T-cell (primary cell): ENCODE measurements at regions not wholly inside any gene's neighbourhood (a gene's known extent, or its start where the extent isn't known, plus 50 kb on each side); places are given as distances from the start of the nearest gene placed in this dataset.

Experiments used
- ATAC-seq, 4 experiments: fragments of 200-7000 bp in 3 of 4; fragments of 150-1000 bp in 1 of 4; cut with Tn5 transposase; replicated peaks in 1 of 4; 1 replicate in 3 of 4; 2 replicates in 1 of 4; pipeline ENCODE4 v1.10.0; 2021; ENCODE audit warnings: moderate library complexity in 3 of 4, mild to moderate bottlenecking in 2 of 4, moderate number of reproducible peaks in 1 of 4
- CTCF ChIA-PET, 2 donors: fragments of 300-600 bp; sonication (Branson Sonifier 250); formaldehyde crosslinking; loops; one replicate each; lab custom pipeline; 2022; ENCODE audit warnings: antibody characterized with exemption in 2 of 2; lab: Charles Lee
- POLR2A ChIA-PET, 2 donors: fragments of 300-600 bp; sonication (Branson Sonifier 250); formaldehyde crosslinking; loops; one replicate each; lab custom pipeline; 2022; ENCODE audit warnings: antibody characterized with exemption in 2 of 2; lab: Charles Lee
- DNase-seq, 35 experiments: peaks; one replicate each; pipeline versions ENCODE4 v3.0.0 to v3.0.0-alpha.2; 2013 to 2023
- H3K27ac ChIP-seq: one replicate; pipeline ENCODE4 v1.5.1; 2013; ENCODE audit warnings: low read length
- H3K27me3 ChIP-seq, 2 experiments: replicated peaks in 1 of 2; 1 replicate in 1 of 2; 2 replicates in 1 of 2; pipeline versions ENCODE4 v1.6.1 to v1.7.0; 2013; ENCODE audit warnings: low read length in 1 of 2, mixed read lengths in 1 of 2; ENCODE audit not compliant: control insufficient read depth in 2 of 2, insufficient read depth in 2 of 2; ENCODE audit errors: extremely low read depth in 1 of 2
- H3K36me3 ChIP-seq, 2 donors: 1 replicate in 1 of 2; 2 replicates in 1 of 2; pipeline versions ENCODE4 v1.6.1 to v1.7.0; 2013; ENCODE audit warnings: low read length in 1 of 2; ENCODE audit not compliant: control insufficient read depth in 2 of 2, insufficient read depth in 1 of 2; ENCODE audit errors: extremely low read depth in 1 of 2
- H3K4me1 ChIP-seq, 2 experiments: 1 replicate in 1 of 2; 2 replicates in 1 of 2; pipeline versions ENCODE4 v1.6.1 to v1.7.0; 2013; ENCODE audit warnings: low read length in 2 of 2, mixed read lengths in 1 of 2; ENCODE audit not compliant: insufficient read depth in 2 of 2, control insufficient read depth in 1 of 2; ENCODE audit errors: extremely low read depth in 1 of 2
- H3K4me3 ChIP-seq, 2 donors: 1 replicate in 1 of 2; 2 replicates in 1 of 2; pipeline versions ENCODE4 v1.5.1 to v1.7.0; 2013; ENCODE audit warnings: mild to moderate bottlenecking in 2 of 2, low read length in 1 of 2, moderate library complexity in 1 of 2; ENCODE audit not compliant: control insufficient read depth in 1 of 2; ENCODE audit errors: extremely low read depth in 1 of 2
- H3K9me3 ChIP-seq: 2 replicates; pipeline ENCODE4 v1.7.0; 2013
- H3K27ac Mint-ChIP-seq, 2 donors: one replicate each; pipeline ENCODE4 v1.8.0; 2020 to 2021; ENCODE audit warnings: mild to moderate bottlenecking in 2 of 2, mixed read lengths in 2 of 2
- H3K27me3 Mint-ChIP-seq, 2 donors: one replicate each; pipeline ENCODE4 v1.8.0; 2021 to 2022; ENCODE audit warnings: mixed read lengths in 2 of 2
- H3K36me3 Mint-ChIP-seq: one replicate; pipeline ENCODE4 v1.8.0; 2021; ENCODE audit warnings: mixed read lengths
- H3K4me1 Mint-ChIP-seq, 3 donors: one replicate each; pipeline ENCODE4 v1.8.0; 2020 to 2022; ENCODE audit warnings: mixed read lengths in 3 of 3, mild to moderate bottlenecking in 1 of 3
- H3K4me3 Mint-ChIP-seq, 3 donors: one replicate each; pipeline ENCODE4 v1.8.0; 2020 to 2022; ENCODE audit warnings: mild to moderate bottlenecking in 3 of 3, mixed read lengths in 3 of 3, moderate library complexity in 3 of 3
- H3K9me3 Mint-ChIP-seq, 3 donors: one replicate each; pipeline ENCODE4 v1.8.0; 2020 to 2022; ENCODE audit warnings: mixed read lengths in 3 of 3
- WGBS: methylation state at CpG from one replicate; pipeline ENCODE4 v1.1.5; 2013; ENCODE audit warnings: missing lambda C conversion rate; ENCODE audit not compliant: insufficient coverage; 5-methylcytosine and 5-hydroxymethylcytosine counted together

- ChIA-PET POLR2A (no interaction called here), CTCF (no interaction called here)
- DNase-seq (no peak), ATAC-seq (no peak)
- no peak overlapping the region for H3K27ac Mint-ChIP-seq
- no peak overlapping the region for H3K4me3 Mint-ChIP-seq
- H3K36me3 Mint-ChIP-seq = no peaks in the 10 kb centered on the region
- no peaks in the 10 kb centered on the region for H3K27me3 Mint-ChIP-seq
- no peaks in the 10 kb centered on the region for H3K9me3 ChIP-seq
- H3K9me3 Mint-ChIP-seq = peaks cover 3 to 12% (median 9%) of the 10 kb centered on the region in 3 donors
- no peaks in the 10 kb centered on the region for H3K4me1 Mint-ChIP-seq
- no peaks in the 10 kb centered on the region for H3K36me3 ChIP-seq
- H3K4me1 ChIP-seq = no peaks in the 10 kb centered on the region
- no peak overlapping the region for H3K4me3 ChIP-seq
- no peak overlapping the region for H3K27ac ChIP-seq
- WGBS = no CpG with 5 or more reads among the region's 7 CpGs
- H3K27me3 ChIP-seq = no peaks in the 10 kb centered on the region
These were observed 955.5 kb upstream of the PRKX start for GRCh38 chrX:4668802-4669536.

GRCh38 chrX:4663085-4663484, 949.6 kb upstream of the PRKX start:
- Histone ChIP-seq H3K9me3 (no peaks in the 10 kb centered on the region), H3K27me3 (no peaks in the 10 kb centered on the region), H3K4me1 (no peaks in the 10 kb centered on the region), H3K36me3 (no peaks in the 10 kb centered on the region), H3K4me3 (no peak overlapping the region), H3K27ac (no peak overlapping the region)
- no peak for DNase-seq
- H3K36me3 Mint-ChIP-seq = no peaks in the 10 kb centered on the region
- H3K27me3 Mint-ChIP-seq = no peaks in the 10 kb centered on the region
- H3K9me3 Mint-ChIP-seq = peaks cover 6 to 9% (median 6%) of the 10 kb centered on the region in 3 donors
- ChIA-PET POLR2A (no interaction called here), CTCF (no interaction called here)
- no peaks in the 10 kb centered on the region for H3K4me1 Mint-ChIP-seq
- WGBS = no CpG with 5 or more reads among the region's 3 CpGs
- no peak overlapping the region for H3K27ac Mint-ChIP-seq
- no peak overlapping the region for H3K4me3 Mint-ChIP-seq
- ATAC-seq = no peak

GRCh38 chrX:4661771-4662170, 948.3 kb upstream of the PRKX start:
- Histone ChIP-seq H3K4me3 (no peak overlapping the region), H3K27ac (no peak overlapping the region), H3K36me3 (no peaks in the 10 kb centered on the region), H3K9me3 (no peaks in the 10 kb centered on the region), H3K27me3 (no peaks in the 10 kb centered on the region), H3K4me1 (no peaks in the 10 kb centered on the region)
- no peaks in the 10 kb centered on the region for H3K36me3 Mint-ChIP-seq
- peaks cover 4 to 12% (median 7%) of the 10 kb centered on the region in 3 donors for H3K9me3 Mint-ChIP-seq
- H3K4me1 Mint-ChIP-seq = no peaks in the 10 kb centered on the region
- H3K27ac Mint-ChIP-seq = no peak overlapping the region
- ATAC-seq = no peak
- ChIA-PET POLR2A (no interaction called here), CTCF (no interaction called here)
- WGBS = no CpG with 5 or more reads among the region's 5 CpGs
- H3K4me3 Mint-ChIP-seq = no peak overlapping the region
- no peaks in the 10 kb centered on the region for H3K27me3 Mint-ChIP-seq
- no peak for DNase-seq

- H3K9me3 ChIP-seq = no peaks in the 10 kb centered on the region
- no peak for DNase-seq
- H3K36me3 ChIP-seq = no peaks in the 10 kb centered on the region
- Mint-ChIP-seq H3K4me1 (no peaks in the 10 kb centered on the region), H3K27ac (no peak overlapping the region), H3K4me3 (no peak overlapping the region), H3K9me3 (peaks cover 7 to 19% (median 17%) of the 10 kb centered on the region in 3 donors), H3K36me3 (no peaks in the 10 kb centered on the region), H3K27me3 (no peaks in the 10 kb centered on the region)
- no peaks in the 10 kb centered on the region for H3K27me3 ChIP-seq
- WGBS = no CpG with 5 or more reads among the region's 6 CpGs
- ATAC-seq = no peak
- ChIA-PET POLR2A (no interaction called here), CTCF (no interaction called here)
- no peaks in the 10 kb centered on the region for H3K4me1 ChIP-seq
- H3K27ac ChIP-seq = no peak overlapping the region
- H3K4me3 ChIP-seq = no peak overlapping the region
These were observed 943.0 kb upstream of the PRKX start for GRCh38 chrX:4656419-4656818.

GRCh38 chrX:4655743-4656142, 942.3 kb upstream of the PRKX start:
- no peaks in the 10 kb centered on the region for H3K9me3 ChIP-seq
- Mint-ChIP-seq H3K4me3 (no peak overlapping the region), H3K4me1 (no peaks in the 10 kb centered on the region), H3K36me3 (no peaks in the 10 kb centered on the region), H3K9me3 (peaks cover 7 to 21% (median 17%) of the 10 kb centered on the region in 3 donors), H3K27me3 (no peaks in the 10 kb centered on the region), H3K27ac (no peak overlapping the region)
- H3K36me3 ChIP-seq = no peaks in the 10 kb centered on the region
- ChIA-PET POLR2A (no interaction called here), CTCF (no interaction called here)
- H3K27me3 ChIP-seq = no peaks in the 10 kb centered on the region
- WGBS = no CpG with 5 or more reads among the region's 4 CpGs
- no peak overlapping the region for H3K4me3 ChIP-seq
- no peak overlapping the region for H3K27ac ChIP-seq
- no peaks in the 10 kb centered on the region for H3K4me1 ChIP-seq
- DNase-seq (no peak), ATAC-seq (no peak)

GRCh38 chrX:4642114-4642513, 928.7 kb upstream of the PRKX start:
- CTCF ChIA-PET = no interaction called here
- H3K27me3 Mint-ChIP-seq = no peaks in the 10 kb centered on the region
- H3K27ac Mint-ChIP-seq = no peak overlapping the region
- H3K27me3 ChIP-seq = no peaks in the 10 kb centered on the region
- H3K4me3 ChIP-seq = no peak overlapping the region
- H3K4me1 ChIP-seq = no peaks in the 10 kb centered on the region
- H3K36me3 Mint-ChIP-seq = no peaks in the 10 kb centered on the region
- no peaks in the 10 kb centered on the region for H3K9me3 ChIP-seq
- H3K27ac ChIP-seq = no peak overlapping the region
- ATAC-seq (no peak), DNase-seq (no peak)
- H3K4me3 Mint-ChIP-seq = no peak overlapping the region
- peaks cover 0 to 13% (median 6%) of the 10 kb centered on the region in 3 donors for H3K9me3 Mint-ChIP-seq
- no peaks in the 10 kb centered on the region for H3K4me1 Mint-ChIP-seq
- no CpG with 5 or more reads among the region's 2 CpGs for WGBS
- POLR2A ChIA-PET = no interaction called here
- no peaks in the 10 kb centered on the region for H3K36me3 ChIP-seq

GRCh38 chrX:4638036-4638435, 924.6 kb upstream of the PRKX start:
- no peaks in the 10 kb centered on the region for H3K36me3 Mint-ChIP-seq
- ChIA-PET CTCF (no interaction called here), POLR2A (no interaction called here)
- DNase-seq = no peak
- no peaks in the 10 kb centered on the region for H3K4me1 ChIP-seq
- no peak overlapping the region for H3K4me3 Mint-ChIP-seq
- no peak overlapping the region for H3K27ac Mint-ChIP-seq
- WGBS = no CpG with 5 or more reads among the region's 4 CpGs
- no peak for ATAC-seq
- H3K9me3 Mint-ChIP-seq = peaks cover 0 to 12% (median 8%) of the 10 kb centered on the region in 3 donors
- H3K27me3 ChIP-seq = no peaks in the 10 kb centered on the region
- H3K27ac ChIP-seq = no peak overlapping the region
- H3K4me3 ChIP-seq = no peak overlapping the region
- H3K36me3 ChIP-seq = no peaks in the 10 kb centered on the region
- H3K27me3 Mint-ChIP-seq = no peaks in the 10 kb centered on the region
- H3K9me3 ChIP-seq = no peaks in the 10 kb centered on the region
- no peaks in the 10 kb centered on the region for H3K4me1 Mint-ChIP-seq
